H1 (cell line): ENCODE measurements at regions not wholly inside any gene's neighbourhood (a gene's known extent, or its start where the extent isn't known, plus 50 kb on each side); places are given as distances from the start of the nearest gene placed in this dataset.

Experiments used
- CEBPB ChIP-seq: IDR thresholded peaks from 2 replicates; pipeline ENCODE4 v1.6.1; 2012; ENCODE audit warnings: low read depth, low read length
- EGR1 ChIP-seq: IDR thresholded peaks from 2 replicates; pipeline ENCODE4 v1.6.1; 2011; ENCODE audit warnings: low read depth, low read length, borderline replicate concordance
- FOSL1 ChIP-seq: IDR thresholded peaks from 2 replicates; pipeline ENCODE4 v1.6.1; 2011; ENCODE audit warnings: mild to moderate bottlenecking, low read depth, low read length, moderate library complexity; ENCODE audit not compliant: insufficient read depth
- RBBP5 ChIP-seq: IDR thresholded peaks from 2 replicates; pipeline ENCODE4 v1.7.1; 2012; ENCODE audit warnings: low read depth, mild to moderate bottlenecking, inconsistent platforms, low read length, moderate library complexity, borderline replicate concordance
- RFX5 ChIP-seq: IDR thresholded peaks from 2 replicates; pipeline ENCODE4 v1.6.1; 2011; ENCODE audit warnings: low read depth, low read length, improper control_type of control experiment, borderline replicate concordance
- SP1 ChIP-seq: IDR thresholded peaks from 2 replicates; pipeline ENCODE4 v1.6.1; 2011; ENCODE audit warnings: low read depth, low read length
- SP4 ChIP-seq: IDR thresholded peaks from 2 replicates; pipeline ENCODE4 v1.6.1; 2012; ENCODE audit warnings: low read length, inconsistent platforms
- SRF ChIP-seq: IDR thresholded peaks from 2 replicates; pipeline ENCODE4 v1.6.1; 2011; ENCODE audit warnings: mild to moderate bottlenecking, low read depth, low read length, moderate library complexity
- TAF1 ChIP-seq: IDR thresholded peaks from 2 replicates; pipeline ENCODE4 v1.6.1; 2011; ENCODE audit warnings: mild to moderate bottlenecking, low read depth, low read length
- TEAD4 ChIP-seq: IDR thresholded peaks from 2 replicates; pipeline ENCODE4 v1.6.1; 2012; ENCODE audit warnings: low read depth, low read length, inconsistent platforms, mixed read lengths

DNA sequence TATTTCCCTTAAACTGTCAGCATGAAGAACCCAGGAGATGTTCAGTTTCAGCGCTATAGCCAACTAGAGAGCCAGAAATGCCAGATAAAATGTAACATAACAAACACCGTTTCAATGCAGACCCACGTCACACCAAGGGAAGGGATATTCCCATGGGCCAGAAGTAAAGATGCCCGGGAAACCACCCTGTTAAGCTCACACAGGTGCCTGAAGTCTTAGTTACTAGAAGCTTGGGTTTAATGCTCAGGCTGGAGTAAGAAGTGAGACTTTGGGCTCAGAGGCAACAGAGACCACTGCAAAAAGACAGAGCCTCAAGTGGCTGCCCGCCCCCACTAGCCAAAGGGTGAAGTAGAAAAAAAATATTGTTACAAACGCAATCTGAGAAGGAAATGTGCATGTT lies 52.3 kb downstream of the SYNE3 start (continued):
- TF ChIP-seq SRF (no peak), TAF1 (no peak), RBBP5 (no peak), RFX5 (no peak), FOSL1 (no peak), CEBPB (no peak), EGR1 (no peak), SP1 (no peak), TEAD4 (no peak), SP4 (no peak)
